ENCODE measurements at regions not wholly inside any gene's neighbourhood (a gene's known extent, or its start where the extent isn't known, plus 50 kb on each side); places are given as distances from the start of the nearest gene placed in this dataset.

- no peak for TF ChIP-seq CTCF (IDR thresholded peaks at IDR 0.05)
- H3K9me3 Mint-ChIP-seq = peaks cover 8 to 13% of the 10 kb centered on the region in 2 donors
- H3K4me1 Mint-ChIP-seq = no peaks in the 10 kb centered on the region
- Histone ChIP-seq H3K36me3 (ENCODE audit: control insufficient read depth, insufficient read depth, low read length) (no peaks in the 10 kb centered on the region), H3K4me3 (ENCODE audit: low read length) (no peak overlapping the region), H3K4me1 (ENCODE audit: control insufficient read depth, insufficient read depth, low read length) (no peaks in the 10 kb centered on the region), H3K27ac (ENCODE audit: low read length) (no peak overlapping the region), H3K27me3 (ENCODE audit: control insufficient read depth, insufficient read depth, low read length) (no peaks in the 10 kb centered on the region), H3K9me3 (ENCODE audit: control insufficient read depth, insufficient read depth, low read length) (no peaks in the 10 kb centered on the region)
- intact Hi-C loops (cut with micrococcal nuclease) = no loop called here
- H3K27me3 Mint-ChIP-seq (ENCODE audit: low read depth in 2 of 2) = no peaks in the 10 kb centered on the region
- no peak for DNase-seq
- 80% methylated on average over 1 of the region's 2 CpGs for whole genome bisulfite sequencing (ENCODE audit: insufficient coverage)
- no peaks in the 10 kb centered on the region for H3K36me3 Mint-ChIP-seq
- no peak for ATAC-seq
- no peak overlapping the region for H3K27ac Mint-ChIP-seq
- no peak overlapping the region for H3K4me3 Mint-ChIP-seq
Measured at GRCh38 chr2:150101947-150102346, 385.5 kb downstream of the RND3 start.

GRCh38 chr2:150100834-150101233 is 386.6 kb downstream of the RND3 start:
- H3K36me3 ChIP-seq (ENCODE audit: control insufficient read depth, insufficient read depth, low read length) = no peaks in the 10 kb centered on the region
- TF ChIP-seq CTCF (IDR thresholded peaks at IDR 0.05) = no peak
- no peak overlapping the region for H3K4me3 ChIP-seq (ENCODE audit: low read length)
- DNase-seq (no peak), ATAC-seq (no peak)
- H3K4me1 ChIP-seq (ENCODE audit: control insufficient read depth, insufficient read depth, low read length) = no peaks in the 10 kb centered on the region
- H3K27ac ChIP-seq (ENCODE audit: low read length) = no peak overlapping the region
- no peaks in the 10 kb centered on the region for H3K36me3 Mint-ChIP-seq
- H3K27ac Mint-ChIP-seq = no peak overlapping the region
- H3K27me3 ChIP-seq (ENCODE audit: control insufficient read depth, insufficient read depth, low read length) = no peaks in the 10 kb centered on the region
- no peak overlapping the region for H3K4me3 Mint-ChIP-seq
- intact Hi-C loops (cut with micrococcal nuclease) = no loop called here
- no peaks in the 10 kb centered on the region for H3K4me1 Mint-ChIP-seq
- no peaks in the 10 kb centered on the region for H3K9me3 ChIP-seq (ENCODE audit: control insufficient read depth, insufficient read depth, low read length)
- H3K27me3 Mint-ChIP-seq (ENCODE audit: low read depth in 2 of 2) = no peaks in the 10 kb centered on the region
- H3K9me3 Mint-ChIP-seq = peaks cover 4 to 8% of the 10 kb centered on the region in 2 donors

- Mint-ChIP-seq H3K4me3 (no peak overlapping the region), H3K27ac (no peak overlapping the region), H3K4me1 (no peaks in the 10 kb centered on the region), H3K9me3 (peaks cover 4 to 8% of the 10 kb centered on the region in 2 donors), H3K36me3 (no peaks in the 10 kb centered on the region), H3K27me3 (ENCODE audit: low read depth in 2 of 2) (no peaks in the 10 kb centered on the region)
- ATAC-seq = no peak
- 92% methylated on average over 3 of the region's 3 CpGs for WGBS (ENCODE audit: insufficient coverage)
- Histone ChIP-seq H3K27ac (ENCODE audit: low read length) (no peak overlapping the region), H3K36me3 (ENCODE audit: control insufficient read depth, insufficient read depth, low read length) (no peaks in the 10 kb centered on the region), H3K9me3 (ENCODE audit: control insufficient read depth, insufficient read depth, low read length) (no peaks in the 10 kb centered on the region), H3K27me3 (ENCODE audit: control insufficient read depth, insufficient read depth, low read length) (no peaks in the 10 kb centered on the region), H3K4me3 (ENCODE audit: low read length) (no peak overlapping the region), H3K4me1 (ENCODE audit: control insufficient read depth, insufficient read depth, low read length) (no peaks in the 10 kb centered on the region)
- DNase-seq = no peak
- intact Hi-C loops (cut with micrococcal nuclease) = no loop called here
- no peak for TF ChIP-seq CTCF (IDR thresholded peaks at IDR 0.05)
Measured at GRCh38 chr2:150100336-150100735, 387.1 kb downstream of the RND3 start.

- Histone ChIP-seq H3K27ac (ENCODE audit: low read length) (no peak overlapping the region), H3K9me3 (ENCODE audit: control insufficient read depth, insufficient read depth, low read length) (no peaks in the 10 kb centered on the region), H3K4me1 (ENCODE audit: control insufficient read depth, insufficient read depth, low read length) (no peaks in the 10 kb centered on the region), H3K27me3 (ENCODE audit: control insufficient read depth, insufficient read depth, low read length) (no peaks in the 10 kb centered on the region), H3K36me3 (ENCODE audit: control insufficient read depth, insufficient read depth, low read length) (no peaks in the 10 kb centered on the region), H3K4me3 (ENCODE audit: low read length) (no peak overlapping the region)
- Mint-ChIP-seq H3K27me3 (ENCODE audit: low read depth in 2 of 2) (no peaks in the 10 kb centered on the region), H3K4me1 (no peaks in the 10 kb centered on the region), H3K27ac (no peak overlapping the region), H3K4me3 (no peak overlapping the region), H3K9me3 (peaks cover 4 to 5% of the 10 kb centered on the region in 2 donors), H3K36me3 (no peaks in the 10 kb centered on the region)
- ATAC-seq (no peak), DNase-seq (no peak)
- intact Hi-C loops (cut with micrococcal nuclease) = no loop called here
- TF ChIP-seq CTCF (IDR thresholded peaks at IDR 0.05) = no peak
Measured at GRCh38 chr2:150099805-150100204, 387.7 kb downstream of the RND3 start.
